GM20000 (cell line): ENCODE measurements at regions not wholly inside any gene's neighbourhood (a gene's known extent, or its start where the extent isn't known, plus 50 kb on each side); places are given as distances from the start of the nearest gene placed in this dataset.

ENCODE experiments used
- DNase-seq: peaks from one replicate; pipeline ENCODE4 v3.0.0; 2012; ENCODE audit warnings: low spot score
- CTCF ChIP-seq: IDR thresholded peaks from 2 replicates; pipeline ENCODE4 v1.5.1; 2012; ENCODE audit warnings: mild to moderate bottlenecking, control low read depth; ENCODE audit errors: extremely low read depth, missing control alignments

DNA sequence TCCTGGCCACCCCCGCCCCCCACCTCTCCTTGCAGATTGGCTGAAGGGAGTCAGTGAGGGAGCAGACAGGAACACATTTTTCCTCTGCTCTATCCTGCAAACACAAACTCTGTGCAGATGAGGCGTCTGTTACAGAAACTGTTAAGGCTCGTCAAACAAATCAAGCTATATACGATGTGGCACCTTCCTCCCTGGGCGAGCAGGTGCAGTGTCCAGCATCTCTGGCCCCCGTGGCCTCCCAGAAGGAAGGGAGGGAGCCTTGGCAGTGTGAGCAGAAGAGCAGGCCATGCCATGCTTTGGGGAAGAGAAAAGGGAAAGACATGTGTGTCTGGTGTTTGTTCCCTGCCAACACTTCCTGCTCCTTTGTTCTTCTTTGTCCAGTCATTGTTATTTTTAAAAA lies 267.8 kb downstream of the UTP18 start:
- DNase-seq, result no peak
- no peak for TF ChIP-seq CTCF

GRCh38 chr17:51533219-51533618 lies 272.9 kb downstream of the UTP18 start:
- TF ChIP-seq CTCF, result no peak
- no peak for DNase-seq

GRCh38 chr17:51533821-51534220 lies 273.5 kb downstream of the UTP18 start:
- no peak for TF ChIP-seq CTCF
- no peak for DNase-seq

- DNase-seq, result no peak
- TF ChIP-seq CTCF, result no peak
Observed at GRCh38 chr17:51536627-51537026, 276.3 kb downstream of the UTP18 start.

DNA sequence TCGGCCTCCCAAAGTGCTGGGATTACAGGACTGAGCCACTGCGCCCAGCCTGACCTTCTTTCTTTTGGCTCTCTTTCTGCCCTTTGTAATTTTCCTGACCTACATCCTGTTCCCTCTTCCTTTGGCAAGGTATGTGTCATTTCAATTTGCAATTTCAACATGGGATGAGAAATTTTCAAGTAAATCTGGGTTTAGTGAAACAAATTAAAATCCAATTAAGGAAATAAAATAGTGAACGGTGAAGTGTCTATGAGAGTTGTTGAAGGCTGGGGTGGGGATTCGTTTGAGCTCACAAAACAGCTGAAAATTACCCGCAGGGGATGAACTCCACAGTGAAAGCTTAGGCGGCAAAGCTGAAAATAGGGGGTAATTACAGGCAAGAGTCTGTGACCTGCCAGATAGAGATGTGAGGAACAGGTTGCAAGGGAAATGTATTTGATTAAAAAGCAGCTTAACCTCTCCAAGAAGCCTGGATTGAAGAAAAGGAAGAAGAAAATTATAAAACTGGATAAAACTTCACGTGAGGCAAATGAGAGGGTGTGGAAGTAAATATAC lies 277.7 kb downstream of the UTP18 start:
- TF ChIP-seq CTCF, result no peak
- no peak for DNase-seq

DNA sequence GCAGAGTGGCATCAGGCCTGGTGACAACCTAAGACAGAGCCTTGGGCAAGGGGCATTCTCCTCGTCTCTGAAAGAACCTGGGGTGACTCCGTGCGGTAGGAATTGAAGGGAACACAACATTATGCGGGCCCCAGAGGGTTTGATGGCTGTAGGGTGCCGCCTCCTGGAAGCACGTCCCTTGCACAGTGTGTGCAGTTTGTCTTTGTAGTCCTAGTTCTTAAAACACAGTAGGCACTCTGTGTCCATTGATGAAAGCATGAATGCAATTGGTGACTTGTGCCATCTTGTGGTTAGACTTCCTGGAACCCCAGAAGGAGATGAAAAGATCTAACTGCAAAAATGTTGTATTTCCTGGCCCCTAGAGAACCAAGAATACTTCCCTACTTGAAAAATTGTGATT lies 279.8 kb downstream of the UTP18 start:
- TF ChIP-seq CTCF, result no peak
- DNase-seq, result no peak

GRCh38 chr17:51541215-51541614 lies 280.9 kb downstream of the UTP18 start:
- no peak for DNase-seq
- TF ChIP-seq CTCF, result no peak
